Coronary artery (tissue), 2 donors: ENCODE measurements at regions not wholly inside any gene's neighbourhood (a gene's known extent, or its start where the extent isn't known, plus 50 kb on each side); places are given as distances from the start of the nearest gene placed in this dataset.
A peak's percentile ranks its signal among the peaks of the same experiment; 100 is the strongest.

ENCODE experiments used
- DNase-seq: peaks from one replicate; pipeline ENCODE4 v3.0.0-alpha.2; 2017; ENCODE audit warnings: low spot score
- H3K27ac ChIP-seq, 2 donors: fragments of 200-600 bp; sonication (generic); one replicate each; pipeline ENCODE4 v1.5.1; 2016 to 2019
- H3K4me3 ChIP-seq: fragments of 200-600 bp; sonication (generic); 2 replicates; pipeline ENCODE4 v1.5.1; 2016; ENCODE audit warnings: mild to moderate bottlenecking, moderate library complexity
- CTCF ChIP-seq: fragments of 200-600 bp; sonication (generic); IDR thresholded peaks from one replicate; pipeline ENCODE4 v1.5.1; 2019; ENCODE audit warnings: antibody characterized with exemption

GRCh38 chr13:26949701-26950502, 189.3 kb upstream of the GPR12 start:
- no peak overlapping the region for H3K27ac ChIP-seq
- no peak for DNase-seq

GRCh38 chr13:26948353-26948752, 187.8 kb upstream of the GPR12 start:
- no peak for DNase-seq
- no peak overlapping the region for H3K27ac ChIP-seq
- no peak for TF ChIP-seq CTCF

More at GRCh38 chr13:26949701-26950502, 189.3 kb upstream of the GPR12 start:
- no peak for TF ChIP-seq CTCF
- H3K4me3 ChIP-seq: no peak overlapping the region

GRCh38 chr13:26946684-26947343, 186.2 kb upstream of the GPR12 start:
- Histone ChIP-seq H3K4me3 (no peak overlapping the region), H3K27ac (no peak overlapping the region)
- DNase-seq: no peak
- peak; percentile 59 for TF ChIP-seq CTCF

More at GRCh38 chr13:26948353-26948752, 187.8 kb upstream of the GPR12 start:
- H3K4me3 ChIP-seq: no peak overlapping the region

- no peak overlapping the region for H3K27ac ChIP-seq
- H3K4me3 ChIP-seq: no peak overlapping the region
- DNase-seq: no peak
- TF ChIP-seq CTCF: no peak
These were observed 183.2 kb upstream of the GPR12 start for GRCh38 chr13:26943748-26944147.

GRCh38 chr13:26942184-26942583, 181.6 kb upstream of the GPR12 start:
- Histone ChIP-seq H3K27ac (no peak overlapping the region), H3K4me3 (no peak overlapping the region)
- TF ChIP-seq CTCF: no peak
- no peak for DNase-seq

GRCh38 chr13:26941345-26942174, 181.0 kb upstream of the GPR12 start:
- no peak for DNase-seq

More at GRCh38 chr13:26941345-26942174, 181.0 kb upstream of the GPR12 start:
- Histone ChIP-seq H3K27ac (no peak overlapping the region), H3K4me3 (no peak overlapping the region)
- no peak for TF ChIP-seq CTCF
